Aorta (tissue), 5 donors: ENCODE measurements at regions not wholly inside any gene's neighbourhood (a gene's known extent, or its start where the extent isn't known, plus 50 kb on each side); places are given as distances from the start of the nearest gene placed in this dataset.
"Not testable (repeated sequence)": the region's sequence is repeated elsewhere in the genome, so short reads cannot be mapped to it uniquely, and the experiment has no call there.

ENCODE experiments used
- ATAC-seq: fragments of 200-7000 bp; cut with Tn5 transposase; one replicate; pipeline ENCODE4 v1.9.1; 2022; ENCODE audit warnings: moderate library complexity; ENCODE audit not compliant: low FRiP score
- DNase-seq, 2 donors: peaks; one replicate each; pipeline ENCODE4 v3.0.0-alpha.2; 2020
- H3K27ac ChIP-seq, 2 donors: one replicate each; pipeline ENCODE4 v1.5.1; 2013; ENCODE audit warnings: low read length in 2 of 2, mild to moderate bottlenecking in 2 of 2, moderate library complexity in 2 of 2, control low read depth in 1 of 2, inconsistent platforms in 1 of 2, low read depth in 1 of 2
- H3K27me3 ChIP-seq, 2 donors: one replicate each; pipeline ENCODE4 v1.6.1; 2013; ENCODE audit warnings: control low read depth in 1 of 2, low read length in 1 of 2, mild to moderate bottlenecking in 1 of 2, moderate library complexity in 1 of 2; ENCODE audit not compliant: insufficient read depth in 2 of 2, control insufficient read depth in 1 of 2
- H3K36me3 ChIP-seq, 2 donors: one replicate each; pipeline ENCODE4 v1.6.1; 2013; ENCODE audit warnings: control low read depth in 1 of 2, low read length in 1 of 2, mild to moderate bottlenecking in 1 of 2; ENCODE audit not compliant: insufficient read depth in 2 of 2, control insufficient read depth in 1 of 2
- H3K4me1 ChIP-seq, 2 donors: one replicate each; pipeline ENCODE4 v1.6.1; 2013; ENCODE audit warnings: low read length in 2 of 2, control low read depth in 1 of 2, mild to moderate bottlenecking in 1 of 2, moderate library complexity in 1 of 2; ENCODE audit not compliant: insufficient read depth in 2 of 2, control insufficient read depth in 1 of 2
- H3K4me3 ChIP-seq, 2 donors: one replicate each; pipeline ENCODE4 v1.5.1; 2013; ENCODE audit warnings: low read length in 2 of 2, control low read depth in 1 of 2, mild to moderate bottlenecking in 1 of 2
- H3K9me3 ChIP-seq: one replicate; pipeline ENCODE4 v1.6.1; 2013; ENCODE audit warnings: mild to moderate bottlenecking, low read length; ENCODE audit not compliant: control insufficient read depth
- WGBS, 2 donors: extraction: QIAGEN DNeasy Blood & Tissue Kit; methylation state at CpG; one replicate each; pipeline ENCODE4 v1.1.7; 2013; 5-methylcytosine and 5-hydroxymethylcytosine counted together
- intact Hi-C, 2 donors: fragments of 100-400 bp; cut with DNase I; formaldehyde crosslinking; loops; one replicate each; pipeline versions ENCODE4 v1.14.2 to v1.15.0; 2022
- donor health status: healthy with polysubstance abuse.
- donor health status: Bipolar disorder and iron deficiency.
- donor health status: DM: no; HTN: no; CAD: no.
- donor health status: DM: no; HTN: no; CAD: no.
- donor health status: DM: yes; HTN: yes; CAD: no.

GRCh38 chr1:243951207-243951606, 99.9 kb upstream of the ZBTB18 start:
- H3K4me1 ChIP-seq, H3K36me3 ChIP-seq, H3K4me3 ChIP-seq, H3K27me3 ChIP-seq, H3K9me3 ChIP-seq, ATAC-seq, DNase-seq, intact Hi-C loops, H3K27ac ChIP-seq: not testable (repeated sequence)
- 94% methylated on average over 11 of the region's 11 CpGs for WGBS, 2 donors

- 66 to 67% methylated on average over 3 of the region's 3 CpGs for WGBS, 2 donors
- Histone ChIP-seq H3K27ac (no peak overlapping the region), H3K27me3 (no peaks in the 10 kb centered on the region), H3K4me3 (no peak overlapping the region), H3K9me3 (no peaks in the 10 kb centered on the region), H3K36me3 (no peaks in the 10 kb centered on the region), H3K4me1 (no peaks in the 10 kb centered on the region)
- DNase-seq (no peak), ATAC-seq (no peak)
- intact Hi-C loops = no loop called here
Measured at GRCh38 chr1:243950166-243950565, 100.1 kb upstream of the AKT3 start.

GRCh38 chr1:243946946-243947345, 96.9 kb upstream of the AKT3 start:
- no peaks in the 10 kb centered on the region for H3K36me3 ChIP-seq
- no peaks in the 10 kb centered on the region for H3K27me3 ChIP-seq
- H3K9me3 ChIP-seq = no peaks in the 10 kb centered on the region
- ATAC-seq (no peak), DNase-seq (no peak)
- no peak overlapping the region for H3K27ac ChIP-seq
- 75 to 80% methylated on average over 8 of the region's 8 CpGs for WGBS, 2 donors
- intact Hi-C loops = no loop called here
- H3K4me1 ChIP-seq = no peaks in the 10 kb centered on the region
- no peak overlapping the region for H3K4me3 ChIP-seq

- no peaks in the 10 kb centered on the region for H3K27me3 ChIP-seq
- DNase-seq = no peak
- H3K4me3 ChIP-seq = no peak overlapping the region
- no peaks in the 10 kb centered on the region for H3K4me1 ChIP-seq
- no peak for ATAC-seq
- H3K9me3 ChIP-seq = no peaks in the 10 kb centered on the region
- no peak overlapping the region for H3K27ac ChIP-seq
- no peaks in the 10 kb centered on the region for H3K36me3 ChIP-seq
- 83 to 88% methylated on average over 7 of the region's 7 CpGs for WGBS, 2 donors
- intact Hi-C loops = no loop called here
Measured at GRCh38 chr1:243946253-243946652, 96.2 kb upstream of the AKT3 start.

- Histone ChIP-seq H3K36me3 (no peaks in the 10 kb centered on the region), H3K4me3 (no peak overlapping the region), H3K4me1 (no peaks in the 10 kb centered on the region), H3K9me3 (no peaks in the 10 kb centered on the region), H3K27me3 (no peaks in the 10 kb centered on the region), H3K27ac (no peak overlapping the region)
- intact Hi-C loops = no loop called here
- WGBS, 2 donors = 96 to 97% methylated on average over 5 of the region's 5 CpGs
- DNase-seq (no peak), ATAC-seq (no peak)
Measured at GRCh38 chr1:243945727-243946126, 95.7 kb upstream of the AKT3 start.

- DNase-seq (no peak), ATAC-seq (no peak)
- no peaks in the 10 kb centered on the region for H3K4me1 ChIP-seq
- no peaks in the 10 kb centered on the region for H3K27me3 ChIP-seq
- H3K9me3 ChIP-seq = no peaks in the 10 kb centered on the region
- H3K27ac ChIP-seq = no peak overlapping the region
- 51 to 53% methylated on average over 21 of the region's 21 CpGs for WGBS, 2 donors
- intact Hi-C loops = no loop called here
- no peak overlapping the region for H3K4me3 ChIP-seq
- H3K36me3 ChIP-seq = no peaks in the 10 kb centered on the region
Measured at GRCh38 chr1:243944429-243945160, 94.6 kb upstream of the AKT3 start.

- no peak for ATAC-seq
- no peak for DNase-seq
- Histone ChIP-seq H3K27me3 (no peaks in the 10 kb centered on the region), H3K36me3 (no peaks in the 10 kb centered on the region), H3K9me3 (no peaks in the 10 kb centered on the region), H3K27ac (no peak overlapping the region), H3K4me1 (no peaks in the 10 kb centered on the region), H3K4me3 (no peak overlapping the region)
- intact Hi-C loops = no loop called here
- WGBS, 2 donors = 77 to 81% methylated on average over 10 of the region's 10 CpGs
Measured at GRCh38 chr1:243943671-243944428, 93.8 kb upstream of the AKT3 start.

- DNase-seq (no peak), ATAC-seq (no peak)
- Histone ChIP-seq H3K27me3 (no peaks in the 10 kb centered on the region), H3K4me1 (no peaks in the 10 kb centered on the region), H3K36me3 (no peaks in the 10 kb centered on the region), H3K4me3 (no peak overlapping the region), H3K9me3 (no peaks in the 10 kb centered on the region), H3K27ac (no peak overlapping the region)
- intact Hi-C loops = no loop called here
- 87 to 90% methylated on average over 18 of the region's 18 CpGs for WGBS, 2 donors
Measured at GRCh38 chr1:243942196-243943150, 92.4 kb upstream of the AKT3 start.
